Endothelial cell of umbilical vein (primary cell): ENCODE measurements at regions not wholly inside any gene's neighbourhood (a gene's known extent, or its start where the extent isn't known, plus 50 kb on each side); places are given as distances from the start of the nearest gene placed in this dataset.

Source experiments
- BruUV-seq: library from RNA; stranded (reverse); fragments of 400-500 nt; replicated peaks from 2 replicates; lab custom pipeline; 2021; lab: Mats Ljungman, UMichigan
- CTCF ChIA-PET: fragments of 300-600, 350-600 bp; sonication (Branson Sonifier 250); formaldehyde crosslinking; loops from one replicate; lab custom pipeline; 2021; ENCODE audit warnings: antibody characterized with exemption, inconsistent platforms; lab: Charles Lee
- POLR2A ChIA-PET: fragments of 300-600, 350-600 bp; sonication (Branson Sonifier 250); formaldehyde crosslinking; loops from one replicate; lab custom pipeline; 2021; ENCODE audit warnings: antibody characterized with exemption, inconsistent platforms; lab: Charles Lee
- DNase-seq: peaks from one replicate; pipeline ENCODE4 v3.0.0-alpha.2; 2011; ENCODE audit warnings: low read depth, low spot score
- FAIRE-seq: peaks from 2 replicates; lab custom pipeline; 2011; peaks lifted over from hg19 to GRCh38; lab: Jason Lieb, UNC
- H2AFZ ChIP-seq: 2 replicates; pipeline ENCODE4 v1.6.0; 2012; ENCODE audit warnings: low read depth, low read length, control low read depth, inconsistent platforms
- H3K27ac ChIP-seq: 2 replicates; pipeline ENCODE4 v1.5.1; 2011; ENCODE audit warnings: low read depth, mild to moderate bottlenecking, control low read depth, low read length, moderate library complexity; ENCODE audit not compliant: insufficient read depth
- H3K27me3 ChIP-seq, 2 experiments: 2 replicates each; pipeline versions ENCODE4 v1.6.0 to v1.6.1; 2011; ENCODE audit warnings: low read length in 2 of 2, mixed read lengths in 1 of 2; ENCODE audit not compliant: control insufficient read depth in 2 of 2, insufficient read depth in 2 of 2
- H3K36me3 ChIP-seq, 2 experiments: 2 replicates in 1 of 2; 3 replicates in 1 of 2; pipeline ENCODE4 v1.5.1; 2011; ENCODE audit warnings: low read length in 2 of 2, mild to moderate bottlenecking in 1 of 2, moderate library complexity in 1 of 2; ENCODE audit not compliant: control insufficient read depth in 2 of 2, insufficient read depth in 2 of 2; ENCODE audit errors: extremely low read depth in 1 of 2
- H3K4me1 ChIP-seq: 3 replicates; pipeline ENCODE4 v1.5.1; 2011; ENCODE audit warnings: mild to moderate bottlenecking, low read length; ENCODE audit not compliant: control insufficient read depth, insufficient read depth; ENCODE audit errors: extremely low read depth
- H3K4me2 ChIP-seq: 2 replicates; pipeline ENCODE4 v1.6.1; 2011; ENCODE audit warnings: low read length, control low read depth, mixed read lengths; ENCODE audit not compliant: insufficient read depth
- H3K4me3 ChIP-seq, 3 experiments: fragments of 200-600 bp in 1 of 3; sonication (generic), shearing (Covaris generic) in 1 of 3; replicated peaks in 1 of 3; 2 replicates each; pipeline ENCODE4 v1.5.1; 2011 to 2016; ENCODE audit warnings: control low read depth in 3 of 3, low read length in 3 of 3, mild to moderate bottlenecking in 2 of 3, inconsistent platforms in 1 of 3, low read depth in 1 of 3, moderate library complexity in 1 of 3; ENCODE audit not compliant: insufficient read depth in 1 of 3
- H3K79me2 ChIP-seq: 2 replicates; pipeline ENCODE4 v1.6.0; 2012; ENCODE audit warnings: low read length, inconsistent platforms; ENCODE audit not compliant: control insufficient read depth, insufficient read depth
- H3K9ac ChIP-seq: replicated peaks from 2 replicates; pipeline ENCODE3; 2011; ENCODE audit warnings: low read length, control low read depth; ENCODE audit not compliant: insufficient read depth; ENCODE audit errors: extremely low read depth
- H3K9me1 ChIP-seq: replicated peaks from 3 replicates; pipeline ENCODE4 v1.6.0; 2011; ENCODE audit warnings: mild to moderate bottlenecking, low read length; ENCODE audit not compliant: control insufficient read depth, insufficient read depth; ENCODE audit errors: extremely low read depth
- H3K9me3 ChIP-seq: replicated peaks from 2 replicates; pipeline ENCODE4 v1.5.1; 2012; ENCODE audit warnings: low read length, inconsistent platforms; ENCODE audit not compliant: control insufficient read depth, insufficient read depth
- H4K20me1 ChIP-seq: replicated peaks from 2 replicates; pipeline ENCODE3; 2011; ENCODE audit warnings: mild to moderate bottlenecking, low read length; ENCODE audit not compliant: control insufficient read depth, insufficient read depth; ENCODE audit errors: extremely low read depth
- CTCF ChIP-seq, 2 donors: IDR thresholded peaks; 1 replicate in 1 of 2; 2 replicates in 1 of 2; pipeline ENCODE4 v1.5.1; 2011; ENCODE audit warnings: low read length in 2 of 2, mild to moderate bottlenecking in 2 of 2, moderate library complexity in 2 of 2, control low read depth in 1 of 2, inconsistent platforms in 1 of 2, low read depth in 1 of 2; ENCODE audit not compliant: insufficient read depth in 1 of 2; ENCODE audit errors: extremely low read depth in 1 of 2
- EZH2 ChIP-seq: IDR thresholded peaks from 2 replicates; pipeline ENCODE4 v1.6.1; 2012; ENCODE audit warnings: borderline replicate concordance, low read depth, mild to moderate bottlenecking, moderate library complexity, low read length, inconsistent platforms; ENCODE audit not compliant: severe bottlenecking
- FOS ChIP-seq: IDR thresholded peaks from 2 replicates; pipeline ENCODE4 v1.6.1; 2011; ENCODE audit warnings: mild to moderate bottlenecking, low read length, moderate library complexity, borderline replicate concordance; ENCODE audit not compliant: insufficient read depth
- GATA2 ChIP-seq: IDR thresholded peaks from 2 replicates; pipeline ENCODE4 v1.7.0; 2011; ENCODE audit warnings: low read depth, mild to moderate bottlenecking, moderate library complexity, mixed read lengths, low read length; ENCODE audit not compliant: insufficient read length, insufficient read depth
- JUN ChIP-seq: IDR thresholded peaks from 2 replicates; pipeline ENCODE4 v1.6.1; 2011; ENCODE audit warnings: borderline replicate concordance, low read depth; ENCODE audit not compliant: insufficient read length, insufficient read depth
- MAX ChIP-seq: IDR thresholded peaks from 2 replicates; pipeline ENCODE4 v1.6.1; 2011; ENCODE audit not compliant: insufficient read depth, insufficient read length
- POLR2A ChIP-seq: IDR thresholded peaks from 2 replicates; pipeline ENCODE4 v1.6.1; 2012; ENCODE audit warnings: low read depth, mild to moderate bottlenecking, control low read depth, low read length
- dilution Hi-C: fragments of 300-500 bp; cut with MboI; formaldehyde crosslinking; loops from one replicate; pipeline ENCODE4 v1.15.0; 2019; ENCODE audit warnings: low sequenced_read_pairs; ENCODE audit not compliant: extremely low pct_ligation_motif_present
- intact Hi-C: fragments of 100-400 bp; cut with micrococcal nuclease; formaldehyde crosslinking; loops from one replicate; pipeline ENCODE4 v1.10.0; 2022

GRCh38 chr15:95538693-95539092 is 791.8 kb upstream of the NR2F2 start:
- no peak for DNase-seq
- no peaks in the 10 kb centered on the region for H3K4me1 ChIP-seq
- no peaks in the 10 kb centered on the region for H3K36me3 ChIP-seq
- BruUV-seq: no TSS peak
- POLR2A ChIA-PET: no interaction called here
- no peak overlapping the region for H3K4me2 ChIP-seq
- no peak overlapping the region for H3K9ac ChIP-seq
- dilution Hi-C loops (no loop called here), intact Hi-C loops (no loop called here)
- no peak overlapping the region for H2AFZ ChIP-seq
- no peaks in the 10 kb centered on the region for H3K9me1 ChIP-seq
- H3K79me2 ChIP-seq: no peaks in the 10 kb centered on the region
- H3K27ac ChIP-seq: no peak overlapping the region
- TF ChIP-seq MAX (no peak), EZH2 (no peak), POLR2A (no peak), GATA2 (no peak), JUN (no peak), FOS (no peak), CTCF (IDR thresholded peaks at IDR 0.05; ENCODE audit: extremely low read depth in 1 of 2, insufficient read depth in 1 of 2, low read depth in 1 of 2, low read length in 2 of 2) (no peak)
- H4K20me1 ChIP-seq: no peaks in the 10 kb centered on the region
- no peak overlapping the region for H3K4me3 ChIP-seq
- CTCF ChIA-PET: no interaction called here
- H3K27me3 ChIP-seq: no peaks in the 10 kb centered on the region
- no peak for FAIRE-seq
- H3K9me3 ChIP-seq: no peaks in the 10 kb centered on the region
